ENCODE measurements at regions not wholly inside any gene's neighbourhood (a gene's known extent, or its start where the extent isn't known, plus 50 kb on each side); places are given as distances from the start of the nearest gene placed in this dataset.

- no peaks in the 10 kb centered on the region for H3K27me3 Mint-ChIP-seq
- H3K36me3 Mint-ChIP-seq (ENCODE audit: low read depth), result no peaks in the 10 kb centered on the region
- peaks cover 19% of the 10 kb centered on the region for H3K9me3 Mint-ChIP-seq
- no peak overlapping the region for H3K27ac Mint-ChIP-seq
- H3K4me3 Mint-ChIP-seq, result no peak overlapping the region
- no peaks in the 10 kb centered on the region for H3K4me1 Mint-ChIP-seq (ENCODE audit: low read depth)
- intact Hi-C loops (cut with micrococcal nuclease), result no loop called here
Measured at GRCh38 chr5:51276250-51276649, 107.0 kb upstream of the ISL1 start.

GRCh38 chr5:51278539-51278938, 104.7 kb upstream of the ISL1 start:
- Mint-ChIP-seq H3K27me3 (no peaks in the 10 kb centered on the region), H3K36me3 (ENCODE audit: low read depth) (no peaks in the 10 kb centered on the region), H3K27ac (no peak overlapping the region), H3K4me1 (ENCODE audit: low read depth) (no peaks in the 10 kb centered on the region), H3K4me3 (no peak overlapping the region), H3K9me3 (peaks cover 9% of the 10 kb centered on the region)
- intact Hi-C loops (cut with micrococcal nuclease), result no loop called here

- Mint-ChIP-seq H3K9me3 (peaks cover 9% of the 10 kb centered on the region), H3K27me3 (no peaks in the 10 kb centered on the region), H3K36me3 (ENCODE audit: low read depth) (no peaks in the 10 kb centered on the region), H3K4me1 (ENCODE audit: low read depth) (no peaks in the 10 kb centered on the region), H3K4me3 (no peak overlapping the region), H3K27ac (no peak overlapping the region)
- intact Hi-C loops (cut with micrococcal nuclease), result no loop called here
Measured at GRCh38 chr5:51279983-51280706, 103.1 kb upstream of the ISL1 start.

- H3K9me3 Mint-ChIP-seq, result no peaks in the 10 kb centered on the region
- no peak overlapping the region for H3K4me3 Mint-ChIP-seq
- no peaks in the 10 kb centered on the region for H3K4me1 Mint-ChIP-seq (ENCODE audit: low read depth)
- intact Hi-C loops (cut with micrococcal nuclease), result no loop called here
- H3K27ac Mint-ChIP-seq, result no peak overlapping the region
- no peaks in the 10 kb centered on the region for H3K27me3 Mint-ChIP-seq
- no peaks in the 10 kb centered on the region for H3K36me3 Mint-ChIP-seq (ENCODE audit: low read depth)
Measured at GRCh38 chr5:51286046-51286445, 97.2 kb upstream of the ISL1 start.

- intact Hi-C loops (cut with micrococcal nuclease), result no loop called here
- no peaks in the 10 kb centered on the region for H3K27me3 Mint-ChIP-seq
- H3K4me3 Mint-ChIP-seq, result no peak overlapping the region
- no peak overlapping the region for H3K27ac Mint-ChIP-seq
- no peaks in the 10 kb centered on the region for H3K36me3 Mint-ChIP-seq (ENCODE audit: low read depth)
- peaks cover 48% of the 10 kb centered on the region for H3K9me3 Mint-ChIP-seq
- H3K4me1 Mint-ChIP-seq (ENCODE audit: low read depth), result no peaks in the 10 kb centered on the region
Measured at GRCh38 chr5:51302343-51302742, 80.9 kb upstream of the ISL1 start.

- H3K27me3 Mint-ChIP-seq, result no peaks in the 10 kb centered on the region
- H3K4me3 Mint-ChIP-seq, result no peak overlapping the region
- no peaks in the 10 kb centered on the region for H3K4me1 Mint-ChIP-seq (ENCODE audit: low read depth)
- no peaks in the 10 kb centered on the region for H3K9me3 Mint-ChIP-seq
- no peak overlapping the region for H3K27ac Mint-ChIP-seq
- intact Hi-C loops (cut with micrococcal nuclease), result no loop called here
- H3K36me3 Mint-ChIP-seq (ENCODE audit: low read depth), result no peaks in the 10 kb centered on the region
Measured at GRCh38 chr5:51326844-51327243, 56.4 kb upstream of the ISL1 start.
